ENCODE measurements at regions not wholly inside any gene's neighbourhood (a gene's known extent, or its start where the extent isn't known, plus 50 kb on each side); places are given as distances from the start of the nearest gene placed in this dataset.
A peak's percentile ranks its signal among the peaks of the same experiment; 100 is the strongest.
"Not testable (repeated sequence)": the region's sequence is repeated elsewhere in the genome, so short reads cannot be mapped to it uniquely, and the experiment has no call there.

- no peak for DNase-seq
Observed at GRCh38 chr6:144895313-144896278, 610.5 kb downstream of the UTRN start.

GRCh38 chr6:144896289-144896688, 611.2 kb downstream of the UTRN start:
- DNase-seq, result no peak

- no peak for DNase-seq
Observed at GRCh38 chr6:144896871-144897270, 611.7 kb downstream of the UTRN start.

- DNase-seq, result peak; percentile 90
Observed at GRCh38 chr6:144897441-144897921, 612.3 kb downstream of the UTRN start.

GRCh38 chr6:144898052-144898689, 613.0 kb downstream of the UTRN start:
- DNase-seq, result peak; percentile 71

GRCh38 chr6:144898741-144899140, 613.6 kb downstream of the UTRN start:
- peak; percentile 34 for DNase-seq

- DNase-seq, result peak; percentile 89
Observed at GRCh38 chr6:144899161-144899560, 614.0 kb downstream of the UTRN start.

GRCh38 chr6:144901412-144901811, 616.3 kb downstream of the UTRN start:
- DNase-seq, result no peak

GRCh38 chr6:144908004-144908403, 622.9 kb downstream of the UTRN start:
- peak; percentile 44 for DNase-seq

- DNase-seq, result peak; percentile 50
Observed at GRCh38 chr6:144909753-144910285, 624.7 kb downstream of the UTRN start.

- DNase-seq, result no peak
Observed at GRCh38 chr6:144911322-144911721, 626.2 kb downstream of the UTRN start.

- peak; percentile 90 for DNase-seq
Observed at GRCh38 chr6:144912474-144912873, 627.3 kb downstream of the UTRN start.

- no peak for DNase-seq
Observed at GRCh38 chr6:144918073-144918472, 632.9 kb downstream of the UTRN start.

GRCh38 chr6:144919560-144919959, 634.4 kb downstream of the UTRN start:
- DNase-seq, result no peak

GRCh38 chr6:144920391-144920961, 635.3 kb downstream of the UTRN start:
- DNase-seq, result no peak

GRCh38 chr6:144921206-144921975, 636.3 kb downstream of the UTRN start:
- DNase-seq, result no peak

- DNase-seq, result peak; percentile 48
Observed at GRCh38 chr6:144922120-144922722, 637.1 kb downstream of the UTRN start.

- DNase-seq, result not testable (repeated sequence)
Observed at GRCh38 chr6:144922771-144923490, 637.8 kb downstream of the UTRN start.

GRCh38 chr6:144923491-144923787, 638.3 kb downstream of the UTRN start:
- not testable (repeated sequence) for DNase-seq

- no peak for DNase-seq
Observed at GRCh38 chr6:144928847-144929246, 643.7 kb downstream of the UTRN start.

- no peak for DNase-seq
Observed at GRCh38 chr6:144929262-144929661, 644.1 kb downstream of the UTRN start.
